SK-N-MC (cell line): ENCODE measurements at regions not wholly inside any gene's neighbourhood (a gene's known extent, or its start where the extent isn't known, plus 50 kb on each side); places are given as distances from the start of the nearest gene placed in this dataset.

Experiments
- EZH2 ChIP-seq: fragments of 200-600 bp; sonication (generic); IDR thresholded peaks from one replicate; pipeline ENCODE4 v1.6.1; 2017; ENCODE audit warnings: antibody characterized with exemption
- FOXP2 ChIP-seq: optimal IDR thresholded peaks from 2 replicates; pipeline ENCODE3; 2011; ENCODE audit warnings: mild to moderate bottlenecking, moderate library complexity; ENCODE audit not compliant: insufficient read depth; ENCODE audit errors: extremely low read length, control extremely low read depth
- POLR2AphosphoS5 ChIP-seq: IDR thresholded peaks from 2 replicates; pipeline ENCODE4 v1.6.1; 2012; ENCODE audit warnings: mild to moderate bottlenecking, low read depth, low read length, borderline replicate concordance

GRCh38 chr5:176735383-176736265 is 74.7 kb upstream of the UNC5A start:
- no peak for TF ChIP-seq EZH2
- no peak for TF ChIP-seq POLR2AphosphoS5
- TF ChIP-seq FOXP2 = no peak
